ENCODE measurements at regions not wholly inside any gene's neighbourhood (a gene's known extent, or its start where the extent isn't known, plus 50 kb on each side); places are given as distances from the start of the nearest gene placed in this dataset.
"Not testable (repeated sequence)": the region's sequence is repeated elsewhere in the genome, so short reads cannot be mapped to it uniquely, and the experiment has no call there.

DNA sequence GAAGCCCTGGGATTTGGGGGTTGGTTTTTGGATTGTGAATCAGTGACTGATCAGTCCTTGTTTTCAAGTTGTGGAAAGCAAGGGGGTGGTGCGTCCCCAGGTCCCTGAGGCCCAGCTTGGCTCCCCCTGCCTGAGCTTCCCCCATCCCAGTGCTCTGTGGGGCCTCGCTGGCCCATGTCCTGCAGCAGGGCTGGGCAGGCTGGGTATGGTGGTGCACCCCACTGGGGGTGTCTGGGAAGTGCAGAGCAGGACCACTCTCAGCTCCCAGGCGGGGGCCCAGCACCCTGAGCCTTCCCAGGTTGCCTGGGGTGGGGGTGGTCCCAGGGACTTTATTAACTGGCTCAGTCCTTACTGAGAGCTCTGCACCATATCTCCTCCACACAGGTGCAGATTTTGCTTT lies 483.3 kb downstream of the TUBA3C start:
- H3K9ac ChIP-seq (ENCODE audit: low read depth, low read length); H2BK120ac ChIP-seq (ENCODE audit: low read depth, low read length); H3K14ac ChIP-seq (replicated peaks; ENCODE audit: low read depth, low read length); H3K18ac ChIP-seq (ENCODE audit: low read depth, low read length); H2BK15ac ChIP-seq (ENCODE audit: low read depth, low read length); H2BK20ac ChIP-seq (ENCODE audit: low read depth, low read length); H4K5ac ChIP-seq (ENCODE audit: low read depth, low read length); H2BK5ac ChIP-seq (ENCODE audit: low read depth, low read length, poor library complexity, severe bottlenecking); dilution Hi-C loops (cut with HindIII; ENCODE audit: low sequenced_read_pairs, unreplicated experiment); H4K91ac ChIP-seq (ENCODE audit: insufficient read depth, low read depth, low read length); H3K9me1 ChIP-seq (ENCODE audit: insufficient read depth, low read length); in situ Hi-C loops (cut with MboI; ENCODE audit: low sequenced_read_pairs); H3K4me2 ChIP-seq (ENCODE audit: low read depth, low read length); H3K56ac ChIP-seq (ENCODE audit: extremely low read depth, insufficient read depth, low read length); H3K4ac ChIP-seq (ENCODE audit: low read depth, low read length); H3K4me3 ChIP-seq (ENCODE audit: insufficient read depth, low read depth, low read length); H4K20me1 ChIP-seq (ENCODE audit: insufficient read depth, low read length); H2AK9ac ChIP-seq (replicated peaks; ENCODE audit: low read depth, low read length, poor library complexity); DNase-seq; intact Hi-C loops (cut with micrococcal nuclease); H3K79me1 ChIP-seq (ENCODE audit: low read depth in 1 of 2, low read length in 2 of 2); H3K23ac ChIP-seq (ENCODE audit: low read depth, low read length); H3K36me3 ChIP-seq (ENCODE audit: control insufficient read depth, insufficient read depth, low read length); H3K27ac ChIP-seq (ENCODE audit: insufficient read depth, low read length); H4K8ac ChIP-seq (ENCODE audit: low read depth in 2 of 2, low read length in 2 of 2); BruUV-seq (replicated peaks); H3K27me3 ChIP-seq (ENCODE audit: control insufficient read depth, insufficient read depth, low read length); CTCF ChIA-PET; H3K4me1 ChIP-seq (ENCODE audit: control insufficient read depth, insufficient read depth, low read length); POLR2A ChIA-PET (ENCODE audit: unreplicated experiment); H2AK5ac ChIP-seq (ENCODE audit: low read depth, low read length); H3K9me3 ChIP-seq (ENCODE audit: control insufficient read depth, insufficient read depth, low read length); ATAC-seq (ENCODE audit: low read depth); H2AFZ ChIP-seq (replicated peaks; ENCODE audit: low read length, poor library complexity): not testable (repeated sequence)
- no CpG with 5 or more reads among the region's 3 CpGs for WGBS, 2 experiments (ENCODE audit: extremely low coverage in 2 of 2, insufficient read length in 1 of 2)

DNA sequence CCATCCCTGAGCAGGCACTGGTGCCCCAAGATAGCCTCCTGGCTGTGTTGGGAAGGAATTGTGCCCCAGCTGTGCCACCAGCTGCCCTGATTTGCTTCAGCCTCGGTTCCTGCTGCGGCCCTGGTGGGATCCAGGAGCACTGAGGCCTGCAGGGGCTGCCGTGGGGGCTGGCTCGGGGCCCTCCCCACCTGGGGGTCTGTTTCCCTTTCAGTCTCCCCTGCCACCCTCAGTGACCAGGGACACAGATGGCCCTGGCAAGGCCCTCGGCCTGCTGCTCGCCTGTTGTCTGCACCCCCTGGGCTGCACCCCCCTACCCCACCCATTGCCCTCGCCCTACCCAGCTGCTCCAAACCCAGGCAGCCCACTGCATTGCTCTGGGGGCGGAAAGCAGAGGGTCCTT lies 483.8 kb downstream of the TUBA3C start:
- H3K23ac ChIP-seq (ENCODE audit: low read depth, low read length); BruUV-seq (replicated peaks); H2AFZ ChIP-seq (replicated peaks; ENCODE audit: low read length, poor library complexity); H2BK5ac ChIP-seq (ENCODE audit: low read depth, low read length, poor library complexity, severe bottlenecking); H3K4me3 ChIP-seq (ENCODE audit: insufficient read depth, low read depth, low read length); H3K9ac ChIP-seq (ENCODE audit: low read depth, low read length); H2BK120ac ChIP-seq (ENCODE audit: low read depth, low read length); H2AK5ac ChIP-seq (ENCODE audit: low read depth, low read length); dilution Hi-C loops (cut with HindIII; ENCODE audit: low sequenced_read_pairs, unreplicated experiment); ATAC-seq (ENCODE audit: low read depth); H4K20me1 ChIP-seq (ENCODE audit: insufficient read depth, low read length); H3K4me2 ChIP-seq (ENCODE audit: low read depth, low read length); H3K4me1 ChIP-seq (ENCODE audit: control insufficient read depth, insufficient read depth, low read length); H2AK9ac ChIP-seq (replicated peaks; ENCODE audit: low read depth, low read length, poor library complexity); intact Hi-C loops (cut with micrococcal nuclease); H3K27me3 ChIP-seq (ENCODE audit: control insufficient read depth, insufficient read depth, low read length); H4K8ac ChIP-seq (ENCODE audit: low read depth in 2 of 2, low read length in 2 of 2); DNase-seq; H3K14ac ChIP-seq (replicated peaks; ENCODE audit: low read depth, low read length); H3K56ac ChIP-seq (ENCODE audit: extremely low read depth, insufficient read depth, low read length); H2BK15ac ChIP-seq (ENCODE audit: low read depth, low read length); H4K91ac ChIP-seq (ENCODE audit: insufficient read depth, low read depth, low read length); H3K36me3 ChIP-seq (ENCODE audit: control insufficient read depth, insufficient read depth, low read length); H3K18ac ChIP-seq (ENCODE audit: low read depth, low read length); H4K5ac ChIP-seq (ENCODE audit: low read depth, low read length); H2BK20ac ChIP-seq (ENCODE audit: low read depth, low read length); CTCF ChIA-PET; H3K79me1 ChIP-seq (ENCODE audit: low read depth in 1 of 2, low read length in 2 of 2); in situ Hi-C loops (cut with MboI; ENCODE audit: low sequenced_read_pairs); H3K4ac ChIP-seq (ENCODE audit: low read depth, low read length); H3K27ac ChIP-seq (ENCODE audit: insufficient read depth, low read length); POLR2A ChIA-PET (ENCODE audit: unreplicated experiment); H3K9me3 ChIP-seq (ENCODE audit: control insufficient read depth, insufficient read depth, low read length); H3K9me1 ChIP-seq (ENCODE audit: insufficient read depth, low read length): not testable (repeated sequence)
- WGBS, 2 experiments (ENCODE audit: extremely low coverage in 2 of 2, insufficient read length in 1 of 2) = 60% methylated on average over 2 of the region's 8 CpGs; no CpG with 5 or more reads in 1 of the 2 experiments
